Glutamatergic neuron (in vitro differentiated cells): ENCODE measurements at regions not wholly inside any gene's neighbourhood (a gene's known extent, or its start where the extent isn't known, plus 50 kb on each side); places are given as distances from the start of the nearest gene placed in this dataset.

Experiments used
- DNase-seq: peaks from one replicate; pipeline ENCODE4 v3.0.0; 2022
- H3K27ac Mint-ChIP-seq: one replicate; pipeline ENCODE4 v1.8.0; 2020; ENCODE audit warnings: mild to moderate bottlenecking, mixed read lengths, inconsistent platforms; ENCODE audit not compliant: unreplicated experiment
- H3K27me3 Mint-ChIP-seq: one replicate; pipeline ENCODE4 v1.8.0; 2020; ENCODE audit warnings: mild to moderate bottlenecking, moderate library complexity, mixed read lengths, inconsistent platforms; ENCODE audit not compliant: unreplicated experiment
- H3K36me3 Mint-ChIP-seq: one replicate; pipeline ENCODE4 v1.8.0; 2020; ENCODE audit warnings: mild to moderate bottlenecking, mixed read lengths, inconsistent platforms; ENCODE audit not compliant: unreplicated experiment
- H3K4me1 Mint-ChIP-seq: one replicate; pipeline ENCODE4 v1.8.0; 2020; ENCODE audit warnings: mild to moderate bottlenecking, low read depth, mixed read lengths, inconsistent platforms; ENCODE audit not compliant: unreplicated experiment
- H3K4me3 Mint-ChIP-seq: one replicate; pipeline ENCODE4 v1.8.0; 2020; ENCODE audit warnings: mild to moderate bottlenecking, mixed read lengths, inconsistent platforms; ENCODE audit not compliant: unreplicated experiment
- H3K9me3 Mint-ChIP-seq: one replicate; pipeline ENCODE4 v1.8.0; 2020; ENCODE audit warnings: mild to moderate bottlenecking, moderate library complexity, mixed read lengths, inconsistent platforms; ENCODE audit not compliant: unreplicated experiment
- CTCF ChIP-seq: fragments of 200-600 bp; sonication (generic); IDR thresholded peaks from one replicate; pipeline ENCODE4 v1.5.0; 2021; ENCODE audit not compliant: partially characterized antibody, unreplicated experiment

- H3K36me3 Mint-ChIP-seq: no peaks in the 10 kb centered on the region
- no peak overlapping the region for H3K4me3 Mint-ChIP-seq
- no peaks in the 10 kb centered on the region for H3K27me3 Mint-ChIP-seq
- H3K4me1 Mint-ChIP-seq: peaks cover 4% of the 10 kb centered on the region
- no peak overlapping the region for H3K27ac Mint-ChIP-seq
- no peak for TF ChIP-seq CTCF
- no peaks in the 10 kb centered on the region for H3K9me3 Mint-ChIP-seq
- DNase-seq: no peak
Measured at GRCh38 chr4:116516711-116517110, 568.7 kb downstream of the TRAM1L1 start.

- Mint-ChIP-seq H3K27ac (no peak overlapping the region), H3K9me3 (no peaks in the 10 kb centered on the region), H3K4me1 (peaks cover 4% of the 10 kb centered on the region), H3K4me3 (no peak overlapping the region), H3K36me3 (no peaks in the 10 kb centered on the region), H3K27me3 (no peaks in the 10 kb centered on the region)
- TF ChIP-seq CTCF: no peak
- DNase-seq: no peak
Measured at GRCh38 chr4:116515959-116516358, 569.4 kb downstream of the TRAM1L1 start.

- Mint-ChIP-seq H3K27me3 (no peaks in the 10 kb centered on the region), H3K9me3 (no peaks in the 10 kb centered on the region), H3K4me1 (no peaks in the 10 kb centered on the region), H3K36me3 (no peaks in the 10 kb centered on the region), H3K4me3 (no peak overlapping the region), H3K27ac (no peak overlapping the region)
- TF ChIP-seq CTCF: no peak
- DNase-seq: no peak
Measured at GRCh38 chr4:116512552-116512951, 572.8 kb downstream of the TRAM1L1 start.

- DNase-seq: no peak
- H3K27ac Mint-ChIP-seq: no peak overlapping the region
- H3K4me3 Mint-ChIP-seq: no peak overlapping the region
- no peaks in the 10 kb centered on the region for H3K27me3 Mint-ChIP-seq
- H3K36me3 Mint-ChIP-seq: no peaks in the 10 kb centered on the region
- no peaks in the 10 kb centered on the region for H3K4me1 Mint-ChIP-seq
- H3K9me3 Mint-ChIP-seq: no peaks in the 10 kb centered on the region
- no peak for TF ChIP-seq CTCF
Measured at GRCh38 chr4:116501954-116502353, 583.4 kb downstream of the TRAM1L1 start.

- Mint-ChIP-seq H3K4me3 (no peak overlapping the region), H3K9me3 (no peaks in the 10 kb centered on the region), H3K27ac (no peak overlapping the region), H3K4me1 (no peaks in the 10 kb centered on the region), H3K36me3 (no peaks in the 10 kb centered on the region), H3K27me3 (no peaks in the 10 kb centered on the region)
- no peak for DNase-seq
- no peak for TF ChIP-seq CTCF
Measured at GRCh38 chr4:116500225-116500624, 585.2 kb downstream of the TRAM1L1 start.
